Lower leg skin (tissue), 4 donors: ENCODE measurements at regions not wholly inside any gene's neighbourhood (a gene's known extent, or its start where the extent isn't known, plus 50 kb on each side); places are given as distances from the start of the nearest gene placed in this dataset.

Experiments used
- DNase-seq, 2 donors: peaks; one replicate each; pipeline ENCODE4 v3.0.0-alpha.2; 2019; ENCODE audit warnings: low spot score in 2 of 2
- H3K4me3 ChIP-seq: fragments of 200-600 bp; sonication (generic); 2 replicates; pipeline ENCODE4 v1.5.1; 2017; ENCODE audit warnings: mild to moderate bottlenecking, low read depth; ENCODE audit not compliant: poor library complexity, severe bottlenecking
- POLR2A ChIP-seq, 2 donors: fragments of 450-650 bp; IDR thresholded peaks; one replicate each; pipeline ENCODE4 v1.6.1; 2016 to 2017; ENCODE audit warnings: antibody characterized with exemption in 2 of 2, mild to moderate bottlenecking in 1 of 2, moderate library complexity in 1 of 2
- WGBS, 2 donors: methylation state at CpG; one replicate each; pipeline ENCODE4 v1.1.5; 2018; 5-methylcytosine and 5-hydroxymethylcytosine counted together
- intact Hi-C: fragments of 100-400 bp; cut with DNase I; formaldehyde crosslinking; loops from one replicate; pipeline ENCODE4 v1.15.0; 2023; ENCODE audit warnings: low total_unique reads
- TF ChIP-seq, protein P1 (sequence below), 3 donors: fragments of 450-650 bp; IDR thresholded peaks; one replicate each; pipeline ENCODE4 v1.5.1; 2016; ENCODE audit warnings: antibody characterized with exemption in 3 of 3, mild to moderate bottlenecking in 3 of 3, moderate library complexity in 2 of 3

DNA sequence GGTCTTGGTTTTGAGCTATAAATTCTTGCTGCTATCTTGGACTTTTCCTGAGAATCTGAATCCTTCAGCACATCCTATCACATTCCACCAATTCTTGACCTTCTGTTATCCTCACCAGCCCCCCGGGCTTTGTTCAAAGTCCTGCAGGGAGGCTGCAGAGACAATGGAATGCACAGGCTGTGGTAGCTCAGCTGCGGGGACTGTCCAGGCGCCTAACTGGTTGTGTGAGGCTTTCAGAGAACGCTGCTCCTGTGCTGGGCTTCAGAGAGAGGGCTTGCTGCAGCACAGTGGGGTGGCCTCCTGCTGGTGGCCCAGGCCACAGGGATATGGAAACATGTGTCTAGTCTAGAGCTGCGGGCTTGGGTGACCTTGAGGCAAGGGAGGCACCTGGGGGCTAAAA, 196.3 kb upstream of the GATB start:
- intact Hi-C loops, result no loop called here
- TF ChIP-seq, protein P1, sequence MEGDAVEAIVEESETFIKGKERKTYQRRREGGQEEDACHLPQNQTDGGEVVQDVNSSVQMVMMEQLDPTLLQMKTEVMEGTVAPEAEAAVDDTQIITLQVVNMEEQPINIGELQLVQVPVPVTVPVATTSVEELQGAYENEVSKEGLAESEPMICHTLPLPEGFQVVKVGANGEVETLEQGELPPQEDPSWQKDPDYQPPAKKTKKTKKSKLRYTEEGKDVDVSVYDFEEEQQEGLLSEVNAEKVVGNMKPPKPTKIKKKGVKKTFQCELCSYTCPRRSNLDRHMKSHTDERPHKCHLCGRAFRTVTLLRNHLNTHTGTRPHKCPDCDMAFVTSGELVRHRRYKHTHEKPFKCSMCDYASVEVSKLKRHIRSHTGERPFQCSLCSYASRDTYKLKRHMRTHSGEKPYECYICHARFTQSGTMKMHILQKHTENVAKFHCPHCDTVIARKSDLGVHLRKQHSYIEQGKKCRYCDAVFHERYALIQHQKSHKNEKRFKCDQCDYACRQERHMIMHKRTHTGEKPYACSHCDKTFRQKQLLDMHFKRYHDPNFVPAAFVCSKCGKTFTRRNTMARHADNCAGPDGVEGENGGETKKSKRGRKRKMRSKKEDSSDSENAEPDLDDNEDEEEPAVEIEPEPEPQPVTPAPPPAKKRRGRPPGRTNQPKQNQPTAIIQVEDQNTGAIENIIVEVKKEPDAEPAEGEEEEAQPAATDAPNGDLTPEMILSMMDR (IDR thresholded peaks at IDR 0.05), result no peak
- no peak for TF ChIP-seq POLR2A (IDR thresholded peaks at IDR 0.05)
- no peak for DNase-seq
- WGBS, 2 donors, result 62% methylated on average over 5 of the region's 5 CpGs
- H3K4me3 ChIP-seq, result no peak overlapping the region

DNA sequence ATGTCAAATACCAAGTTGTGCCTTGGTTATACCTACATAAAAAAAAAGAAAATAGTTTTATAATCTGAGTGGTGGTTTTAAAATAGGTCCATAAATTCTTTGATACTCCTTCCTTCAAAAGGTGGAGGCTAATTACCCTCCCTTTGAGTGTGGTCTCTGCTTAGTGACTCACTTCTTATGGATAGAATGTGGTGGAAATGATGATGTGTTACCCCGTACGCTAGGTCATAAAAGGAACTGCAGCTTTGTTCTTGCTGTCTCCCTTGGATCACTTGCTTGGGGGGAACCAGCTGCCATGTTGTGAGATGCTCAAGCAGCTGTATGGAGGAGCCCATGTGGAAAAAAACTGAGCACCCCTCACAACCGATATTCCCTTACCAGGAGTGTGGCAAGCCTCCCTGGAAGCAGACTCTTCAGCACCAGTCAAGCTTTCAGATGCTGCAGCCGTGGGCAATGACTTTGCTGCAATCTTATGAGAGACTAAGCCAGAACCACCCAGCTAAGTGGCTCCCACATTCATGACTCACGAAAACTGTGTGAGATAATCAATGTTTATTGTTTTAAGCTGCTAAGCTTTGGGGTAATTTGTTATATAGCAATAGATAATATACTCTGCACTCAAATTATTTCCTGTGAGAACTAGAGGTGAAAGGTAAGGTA, 195.0 kb upstream of the GATB start:
- intact Hi-C loops, result no loop called here
- no peak overlapping the region for H3K4me3 ChIP-seq
- TF ChIP-seq POLR2A (IDR thresholded peaks at IDR 0.05), result no peak
- TF ChIP-seq, protein P1 (IDR thresholded peaks at IDR 0.05), result no peak
- no peak for DNase-seq
- 87 to 94% methylated on average over 5 of the region's 5 CpGs for WGBS, 2 donors

DNA sequence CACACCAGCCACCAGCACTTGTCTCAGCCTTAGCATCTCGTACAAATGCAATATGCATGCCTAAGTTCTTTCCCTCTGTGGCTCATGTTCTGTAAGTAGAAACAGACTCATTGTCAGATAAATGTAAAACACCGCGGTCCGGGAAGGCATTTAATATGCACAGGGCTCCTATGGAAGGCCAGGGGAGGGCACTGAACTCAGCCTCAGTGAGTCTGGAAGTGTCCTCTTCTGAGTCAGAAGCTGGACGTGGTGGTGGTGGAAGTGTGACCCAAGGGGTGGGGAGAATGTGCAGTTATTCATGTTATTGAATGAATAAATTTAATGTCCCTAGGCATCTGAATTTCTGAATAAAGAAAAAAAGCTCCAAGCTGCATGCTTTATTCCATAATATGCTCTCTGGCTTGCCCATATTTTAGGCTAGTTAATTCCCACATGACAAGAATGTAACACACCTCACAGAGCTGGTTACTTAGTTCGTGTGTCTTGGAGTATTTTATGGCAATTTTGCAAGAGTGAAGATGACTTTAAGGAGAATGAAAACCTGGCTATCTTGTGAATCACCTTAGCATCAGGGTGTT, 193.1 kb upstream of the GATB start:
- intact Hi-C loops, result no loop called here
- 74 to 81% methylated on average over 6 of the region's 6 CpGs for WGBS, 2 donors
- no peak for DNase-seq
- no peak overlapping the region for H3K4me3 ChIP-seq
- TF ChIP-seq POLR2A (IDR thresholded peaks at IDR 0.05), result no peak
- TF ChIP-seq, protein P1 (IDR thresholded peaks at IDR 0.05), result no peak

DNA sequence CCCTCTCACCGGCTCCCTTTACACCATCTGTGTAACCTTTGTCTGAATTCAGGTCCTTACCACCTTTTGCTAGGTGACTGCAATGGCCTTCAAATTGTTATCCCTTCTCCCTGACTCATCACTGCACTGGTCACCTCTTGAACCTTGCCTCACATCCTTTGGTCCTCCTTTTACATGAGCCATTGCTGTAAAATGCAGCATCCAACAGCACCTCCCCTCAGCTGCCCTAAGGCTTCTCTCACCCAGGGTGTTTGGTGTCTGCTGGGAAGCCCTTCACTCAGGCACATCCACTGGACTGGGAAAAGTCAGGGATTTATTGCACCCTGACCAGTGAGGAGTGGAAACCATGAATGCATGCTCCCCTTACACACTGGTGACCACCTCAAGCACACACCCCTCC, 192.5 kb upstream of the GATB start:
- DNase-seq, result no peak
- intact Hi-C loops, result no loop called here
- WGBS, 2 donors, result 96 to 97% methylated on average over 1 of the region's 1 CpG
- no peak overlapping the region for H3K4me3 ChIP-seq
- TF ChIP-seq POLR2A (IDR thresholded peaks at IDR 0.05), result no peak
- TF ChIP-seq, protein P1 (IDR thresholded peaks at IDR 0.05), result no peak

DNA sequence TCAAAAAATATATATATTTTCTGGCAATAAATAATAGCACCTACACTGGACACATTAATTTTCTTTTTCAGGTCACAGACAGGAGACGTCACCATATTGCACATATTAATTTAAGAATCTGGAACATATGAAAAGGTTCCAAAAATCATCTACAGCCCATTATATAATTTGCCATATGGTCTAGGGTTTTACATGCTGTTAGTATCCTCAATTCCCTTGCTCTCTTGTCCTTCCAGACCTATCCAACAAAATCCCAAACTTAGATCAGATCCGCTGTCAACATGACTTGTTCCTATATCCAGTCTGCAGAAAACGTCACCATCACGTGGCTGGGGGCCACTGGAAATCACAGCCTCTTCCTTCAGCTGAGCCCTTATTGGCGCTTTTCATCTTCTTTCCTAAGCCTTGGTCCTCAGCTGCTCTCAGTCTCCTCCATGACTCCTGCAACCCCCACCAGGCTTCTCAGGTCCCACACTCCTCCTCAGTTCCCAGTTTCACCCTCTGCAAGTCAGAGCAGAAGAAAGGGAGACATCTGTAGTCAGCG, 192.0 kb upstream of the GATB start:
- 89 to 91% methylated on average over 6 of the region's 6 CpGs for WGBS, 2 donors
- H3K4me3 ChIP-seq, result no peak overlapping the region
- no peak for DNase-seq
- no peak for TF ChIP-seq POLR2A (IDR thresholded peaks at IDR 0.05)
- TF ChIP-seq, protein P1 (IDR thresholded peaks at IDR 0.05), result no peak
- intact Hi-C loops, result no loop called here
